ENCODE measurements at regions not wholly inside any gene's neighbourhood (a gene's known extent, or its start where the extent isn't known, plus 50 kb on each side); places are given as distances from the start of the nearest gene placed in this dataset.

GRCh38 chr22:44441401-44442185, 56.4 kb downstream of the RTL6 start:
- TF ChIP-seq CTCF (optimal IDR thresholded peaks at IDR 0.05 in 1 of 3, IDR thresholded peaks at IDR 0.05 in 1 of 3, conservative IDR thresholded peaks at IDR 0.05 in 1 of 3; ENCODE audit: extremely low read depth in 1 of 3, insufficient read depth in 2 of 3, low read length in 3 of 3) (no peak), EZH2 (IDR thresholded peaks at IDR 0.05; ENCODE audit: low read length) (no peak)
